ENCODE measurements at regions not wholly inside any gene's neighbourhood (a gene's known extent, or its start where the extent isn't known, plus 50 kb on each side); places are given as distances from the start of the nearest gene placed in this dataset.

- no peaks in the 10 kb centered on the region for H3K79me2 ChIP-seq (ENCODE audit: insufficient read depth, low read length)
- H3K9me3 ChIP-seq (ENCODE audit: control insufficient read depth in 1 of 2, insufficient read depth in 1 of 2, low read depth in 1 of 2, low read length in 2 of 2) = no peaks in the 10 kb centered on the region
- TF ChIP-seq CTCF (IDR thresholded peaks at IDR 0.05 in 2 of 3, conservative IDR thresholded peaks at IDR 0.05 in 1 of 3; ENCODE audit: borderline replicate concordance in 1 of 3, insufficient read depth in 1 of 3, low read depth in 2 of 3, low read length in 2 of 3) (no peak), POLR2AphosphoS5 (IDR thresholded peaks at IDR 0.05; ENCODE audit: low read depth, low read length) (no peak), EGR1 (IDR thresholded peaks at IDR 0.05; ENCODE audit: low read depth) (no peak), RAD21 (IDR thresholded peaks at IDR 0.05; ENCODE audit: low read depth) (no peak), ZNF274 (IDR thresholded peaks at IDR 0.05; ENCODE audit: low read depth, low read length) (no peak), JUND (IDR thresholded peaks at IDR 0.05) (no peak), EZH2 (IDR thresholded peaks at IDR 0.05) (no peak), CBX3 (IDR thresholded peaks at IDR 0.05; ENCODE audit: low read depth) (no peak), ZBTB33 (IDR thresholded peaks at IDR 0.05; ENCODE audit: extremely low read depth, insufficient replicate concordance, low read length) (no peak), TCF7L2 (IDR thresholded peaks at IDR 0.05; ENCODE audit: borderline replicate concordance, extremely low read depth, insufficient read depth, insufficient read length) (no peak), YY1 (IDR thresholded peaks at IDR 0.05; ENCODE audit: extremely low read depth, insufficient replicate concordance, low read depth, low read length) (no peak)
- H3K4me3 ChIP-seq (replicated peaks in 1 of 2; ENCODE audit: low read depth in 1 of 2, low read length in 2 of 2) = no peak overlapping the region
- H3K4me1 ChIP-seq (ENCODE audit: control insufficient read depth in 1 of 2, insufficient read depth in 2 of 2, low read length in 2 of 2) = no peaks in the 10 kb centered on the region
- ChIA-PET POLR2A (no interaction called here), RAD21 (ENCODE audit: low non-redundant PET in 1 of 2, low total read pairs in 2 of 2, uncharacterized antibody in 2 of 2, unreplicated experiment in 2 of 2) (no interaction called here), CTCF (no interaction called here)
- ATAC-seq = no peak
- H3K36me3 ChIP-seq (ENCODE audit: control insufficient read depth in 1 of 2, insufficient read depth in 2 of 2, low read length in 2 of 2) = no peaks in the 10 kb centered on the region
- H3K27ac ChIP-seq (ENCODE audit: low read depth, low read length) = no peak overlapping the region
- no peak overlapping the region for H2AFZ ChIP-seq (ENCODE audit: low read depth, low read length, poor library complexity, severe bottlenecking)
- H4K20me1 ChIP-seq (ENCODE audit: insufficient read depth) = no peaks in the 10 kb centered on the region
- H3K9me2 ChIP-seq (ENCODE audit: insufficient read depth) = no peaks in the 10 kb centered on the region
- no TSS peak for BruUV-seq (replicated peaks)
- no peak for DNase-seq (ENCODE audit: low read depth, low spot score)
- no peak overlapping the region for H3K4me2 ChIP-seq (ENCODE audit: low read length)
- H3K27me3 ChIP-seq (ENCODE audit: insufficient read depth, low read length) = no peaks in the 10 kb centered on the region
- no peak overlapping the region for H3K9ac ChIP-seq (ENCODE audit: low read length)
- intact Hi-C loops (cut with micrococcal nuclease) = no loop called here
Observed at GRCh38 chr2:424306-425171, 136.6 kb upstream of the ALKAL2 start.

All from HCT116 (cell line).